ENCODE measurements at regions not wholly inside any gene's neighbourhood (a gene's known extent, or its start where the extent isn't known, plus 50 kb on each side); places are given as distances from the start of the nearest gene placed in this dataset.
"Not testable (repeated sequence)": the region's sequence is repeated elsewhere in the genome, so short reads cannot be mapped to it uniquely, and the experiment has no call there.

DNA sequence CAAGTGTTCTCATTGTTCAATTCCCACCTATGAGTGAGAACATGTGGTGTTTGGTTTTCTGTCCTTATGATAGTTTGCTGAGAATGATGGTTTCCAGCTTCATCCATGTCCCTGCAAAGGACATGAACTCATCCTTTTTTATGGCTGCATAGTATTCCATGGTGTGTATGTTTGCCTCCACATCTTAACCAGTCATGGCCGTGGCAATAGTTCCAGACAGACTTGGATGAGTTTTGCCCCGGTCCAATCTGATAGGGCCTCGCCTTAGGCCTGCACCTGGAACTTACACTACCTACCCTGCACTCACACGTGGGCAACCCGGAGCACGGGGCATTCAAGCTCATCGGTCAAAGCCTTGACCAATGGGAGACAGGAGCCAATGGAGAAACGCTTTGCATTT lies 197.0 kb downstream of the BARX2 start:
- TF ChIP-seq EZH2 (IDR thresholded peaks at IDR 0.05; ENCODE audit: low read depth) = not testable (repeated sequence)
- TF ChIP-seq, protein P1, sequence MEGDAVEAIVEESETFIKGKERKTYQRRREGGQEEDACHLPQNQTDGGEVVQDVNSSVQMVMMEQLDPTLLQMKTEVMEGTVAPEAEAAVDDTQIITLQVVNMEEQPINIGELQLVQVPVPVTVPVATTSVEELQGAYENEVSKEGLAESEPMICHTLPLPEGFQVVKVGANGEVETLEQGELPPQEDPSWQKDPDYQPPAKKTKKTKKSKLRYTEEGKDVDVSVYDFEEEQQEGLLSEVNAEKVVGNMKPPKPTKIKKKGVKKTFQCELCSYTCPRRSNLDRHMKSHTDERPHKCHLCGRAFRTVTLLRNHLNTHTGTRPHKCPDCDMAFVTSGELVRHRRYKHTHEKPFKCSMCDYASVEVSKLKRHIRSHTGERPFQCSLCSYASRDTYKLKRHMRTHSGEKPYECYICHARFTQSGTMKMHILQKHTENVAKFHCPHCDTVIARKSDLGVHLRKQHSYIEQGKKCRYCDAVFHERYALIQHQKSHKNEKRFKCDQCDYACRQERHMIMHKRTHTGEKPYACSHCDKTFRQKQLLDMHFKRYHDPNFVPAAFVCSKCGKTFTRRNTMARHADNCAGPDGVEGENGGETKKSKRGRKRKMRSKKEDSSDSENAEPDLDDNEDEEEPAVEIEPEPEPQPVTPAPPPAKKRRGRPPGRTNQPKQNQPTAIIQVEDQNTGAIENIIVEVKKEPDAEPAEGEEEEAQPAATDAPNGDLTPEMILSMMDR (conservative IDR thresholded peaks at IDR 0.05) = not testable (repeated sequence)
